ENCODE measurements at regions not wholly inside any gene's neighbourhood (a gene's known extent, or its start where the extent isn't known, plus 50 kb on each side); places are given as distances from the start of the nearest gene placed in this dataset.

GRCh38 chr12:87082756-87083155 lies 826.6 kb upstream of the MGAT4C start:
- Histone ChIP-seq H2AFZ (ENCODE audit: low read depth, low read length) (no peak overlapping the region), H3K4me3 (replicated peaks in 1 of 3; ENCODE audit: insufficient read depth in 1 of 3, low read depth in 1 of 3, low read length in 3 of 3) (no peak overlapping the region), H3K79me2 (ENCODE audit: control insufficient read depth, insufficient read depth, low read length) (no peaks in the 10 kb centered on the region), H3K9ac (replicated peaks; ENCODE audit: extremely low read depth, insufficient read depth, low read length) (no peak overlapping the region), H3K27ac (ENCODE audit: insufficient read depth, low read depth, low read length) (no peak overlapping the region), H3K4me1 (ENCODE audit: control insufficient read depth, extremely low read depth, insufficient read depth, low read length) (no peaks in the 10 kb centered on the region), H3K9me3 (replicated peaks; ENCODE audit: control insufficient read depth, insufficient read depth, low read length) (no peaks in the 10 kb centered on the region), H4K20me1 (replicated peaks; ENCODE audit: control insufficient read depth, extremely low read depth, insufficient read depth, low read length) (no peaks in the 10 kb centered on the region), H3K27me3 (ENCODE audit: control insufficient read depth in 2 of 2, insufficient read depth in 2 of 2, low read length in 2 of 2) (no peaks in the 10 kb centered on the region), H3K36me3 (ENCODE audit: control insufficient read depth in 2 of 2, extremely low read depth in 1 of 2, insufficient read depth in 2 of 2, low read length in 2 of 2) (no peaks in the 10 kb centered on the region), H3K9me1 (replicated peaks; ENCODE audit: control insufficient read depth, extremely low read depth, insufficient read depth, low read length) (no peaks in the 10 kb centered on the region), H3K4me2 (ENCODE audit: insufficient read depth, low read length) (no peak overlapping the region)
- DNase-seq (ENCODE audit: low read depth, low spot score) (no peak), FAIRE-seq (no peak)
- intact Hi-C loops (cut with micrococcal nuclease) = no loop called here
- dilution Hi-C loops (cut with MboI; ENCODE audit: extremely low pct_ligation_motif_present, low sequenced_read_pairs) = no loop called here
- ChIA-PET CTCF (interaction anchor here (1.0 kb wide), 1 partner anchor 9 kb away, joined by 3 read pairs; no protein-coding TSS in a partner anchor), POLR2A (no interaction called here)
- TF ChIP-seq JUN (IDR thresholded peaks at IDR 0.05; ENCODE audit: borderline replicate concordance, insufficient read depth, insufficient read length, low read depth) (no peak), POLR2A (IDR thresholded peaks at IDR 0.05; ENCODE audit: low read depth, low read length) (no peak), MYC (IDR thresholded peaks at IDR 0.05; ENCODE audit: low read depth, low read length) (no peak), FOS (IDR thresholded peaks at IDR 0.05; ENCODE audit: borderline replicate concordance, insufficient read depth, low read length) (no peak), POLR2AphosphoS5 (IDR thresholded peaks at IDR 0.05; ENCODE audit: insufficient read depth, low read depth, low read length) (no peak), GATA2 (IDR thresholded peaks at IDR 0.05; ENCODE audit: insufficient read depth, insufficient read length, low read depth, low read length) (no peak), EZH2 (IDR thresholded peaks at IDR 0.05; ENCODE audit: borderline replicate concordance, low read depth, low read length, severe bottlenecking) (no peak)
- TF ChIP-seq, protein P1, sequence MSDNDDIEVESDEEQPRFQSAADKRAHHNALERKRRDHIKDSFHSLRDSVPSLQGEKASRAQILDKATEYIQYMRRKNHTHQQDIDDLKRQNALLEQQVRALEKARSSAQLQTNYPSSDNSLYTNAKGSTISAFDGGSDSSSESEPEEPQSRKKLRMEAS (IDR thresholded peaks at IDR 0.05; ENCODE audit: insufficient read depth, insufficient read length) = no peak
- TF ChIP-seq, protein P2, sequence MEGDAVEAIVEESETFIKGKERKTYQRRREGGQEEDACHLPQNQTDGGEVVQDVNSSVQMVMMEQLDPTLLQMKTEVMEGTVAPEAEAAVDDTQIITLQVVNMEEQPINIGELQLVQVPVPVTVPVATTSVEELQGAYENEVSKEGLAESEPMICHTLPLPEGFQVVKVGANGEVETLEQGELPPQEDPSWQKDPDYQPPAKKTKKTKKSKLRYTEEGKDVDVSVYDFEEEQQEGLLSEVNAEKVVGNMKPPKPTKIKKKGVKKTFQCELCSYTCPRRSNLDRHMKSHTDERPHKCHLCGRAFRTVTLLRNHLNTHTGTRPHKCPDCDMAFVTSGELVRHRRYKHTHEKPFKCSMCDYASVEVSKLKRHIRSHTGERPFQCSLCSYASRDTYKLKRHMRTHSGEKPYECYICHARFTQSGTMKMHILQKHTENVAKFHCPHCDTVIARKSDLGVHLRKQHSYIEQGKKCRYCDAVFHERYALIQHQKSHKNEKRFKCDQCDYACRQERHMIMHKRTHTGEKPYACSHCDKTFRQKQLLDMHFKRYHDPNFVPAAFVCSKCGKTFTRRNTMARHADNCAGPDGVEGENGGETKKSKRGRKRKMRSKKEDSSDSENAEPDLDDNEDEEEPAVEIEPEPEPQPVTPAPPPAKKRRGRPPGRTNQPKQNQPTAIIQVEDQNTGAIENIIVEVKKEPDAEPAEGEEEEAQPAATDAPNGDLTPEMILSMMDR (IDR thresholded peaks at IDR 0.05; ENCODE audit: extremely low read depth in 1 of 2, insufficient read depth in 1 of 2, low read depth in 1 of 2, low read length in 2 of 2) = no peak
- no TSS peak for BruUV-seq (replicated peaks)

Measured in endothelial cell of umbilical vein (primary cell).